ENCODE measurements at regions not wholly inside any gene's neighbourhood (a gene's known extent, or its start where the extent isn't known, plus 50 kb on each side); places are given as distances from the start of the nearest gene placed in this dataset.

DNA sequence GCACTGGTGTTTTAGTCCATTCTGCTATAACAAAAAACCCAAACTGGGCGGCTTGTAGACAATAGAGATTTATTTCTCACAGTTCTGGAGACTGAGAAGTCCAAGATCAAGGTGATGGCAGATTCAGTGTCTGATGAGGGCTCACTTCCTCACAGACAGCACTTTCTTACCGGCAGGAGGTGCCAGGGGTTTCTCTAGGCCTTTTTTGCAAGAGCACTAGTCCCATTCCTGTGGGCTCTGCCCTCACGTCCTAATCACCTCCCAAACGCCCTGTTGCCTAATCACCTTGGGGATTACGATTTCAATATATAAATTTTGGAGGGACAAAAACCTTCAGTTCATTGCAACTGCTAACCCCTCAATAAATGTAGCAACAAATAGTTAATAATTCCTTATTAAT is 140.0 kb upstream of the SGK1 start:
- Histone ChIP-seq H3K27ac (no peak overlapping the region), H3K4me1 (replicated peaks in 1 of 2) (no peaks in the 10 kb centered on the region), H3K27me3 (no peaks in the 10 kb centered on the region), H3K36me3 (replicated peaks in 1 of 2) (no peaks in the 10 kb centered on the region), H3K9me3 (replicated peaks in 1 of 3) (no peaks in the 10 kb centered on the region), H3K4me3 (no peak overlapping the region)
- intact Hi-C loops (cut with DNase I) = no loop called here
- no peak for DNase-seq
- TF ChIP-seq POLR2A (IDR thresholded peaks at IDR 0.05) = no peak
- TF ChIP-seq, protein P1, sequence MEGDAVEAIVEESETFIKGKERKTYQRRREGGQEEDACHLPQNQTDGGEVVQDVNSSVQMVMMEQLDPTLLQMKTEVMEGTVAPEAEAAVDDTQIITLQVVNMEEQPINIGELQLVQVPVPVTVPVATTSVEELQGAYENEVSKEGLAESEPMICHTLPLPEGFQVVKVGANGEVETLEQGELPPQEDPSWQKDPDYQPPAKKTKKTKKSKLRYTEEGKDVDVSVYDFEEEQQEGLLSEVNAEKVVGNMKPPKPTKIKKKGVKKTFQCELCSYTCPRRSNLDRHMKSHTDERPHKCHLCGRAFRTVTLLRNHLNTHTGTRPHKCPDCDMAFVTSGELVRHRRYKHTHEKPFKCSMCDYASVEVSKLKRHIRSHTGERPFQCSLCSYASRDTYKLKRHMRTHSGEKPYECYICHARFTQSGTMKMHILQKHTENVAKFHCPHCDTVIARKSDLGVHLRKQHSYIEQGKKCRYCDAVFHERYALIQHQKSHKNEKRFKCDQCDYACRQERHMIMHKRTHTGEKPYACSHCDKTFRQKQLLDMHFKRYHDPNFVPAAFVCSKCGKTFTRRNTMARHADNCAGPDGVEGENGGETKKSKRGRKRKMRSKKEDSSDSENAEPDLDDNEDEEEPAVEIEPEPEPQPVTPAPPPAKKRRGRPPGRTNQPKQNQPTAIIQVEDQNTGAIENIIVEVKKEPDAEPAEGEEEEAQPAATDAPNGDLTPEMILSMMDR (IDR thresholded peaks at IDR 0.05) = no peak
- 82 to 94% (median 86%) methylated on average over 5 of the region's 5 CpGs for WGBS, 4 donors

DNA sequence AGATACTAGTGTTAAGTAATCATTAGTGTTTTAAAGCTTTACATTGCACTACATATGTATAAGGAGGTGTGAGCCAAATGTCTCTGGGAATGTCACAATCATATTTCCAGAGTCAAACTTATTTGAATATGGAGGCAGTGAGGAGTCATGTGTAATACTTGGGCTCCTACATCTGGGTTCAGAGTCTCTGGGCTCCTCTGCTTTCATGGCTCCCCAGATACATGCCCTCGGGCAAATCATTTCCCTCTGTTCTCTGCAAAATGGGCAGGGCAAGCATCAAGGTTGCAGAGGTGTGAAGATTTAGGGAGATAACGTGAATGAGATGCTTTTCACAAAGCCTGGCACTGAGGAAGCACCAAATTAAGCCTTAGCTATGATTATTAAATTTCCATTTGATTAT is 138.3 kb upstream of the SGK1 start:
- no peak for DNase-seq
- TF ChIP-seq POLR2A (IDR thresholded peaks at IDR 0.05) = no peak
- TF ChIP-seq, protein P1 (IDR thresholded peaks at IDR 0.05) = no peak
- no peaks in the 10 kb centered on the region for H3K27me3 ChIP-seq
- H3K36me3 ChIP-seq (replicated peaks in 1 of 2) = no peaks in the 10 kb centered on the region
- no peaks in the 10 kb centered on the region for H3K4me1 ChIP-seq (replicated peaks in 1 of 2)
- intact Hi-C loops (cut with DNase I) = no loop called here
- no peak overlapping the region for H3K4me3 ChIP-seq
- WGBS, 4 donors = 60 to 77% (median 67%) methylated on average over 2 of the region's 2 CpGs
- H3K27ac ChIP-seq = no peak overlapping the region
- no peaks in the 10 kb centered on the region for H3K9me3 ChIP-seq (replicated peaks in 1 of 3)

DNA sequence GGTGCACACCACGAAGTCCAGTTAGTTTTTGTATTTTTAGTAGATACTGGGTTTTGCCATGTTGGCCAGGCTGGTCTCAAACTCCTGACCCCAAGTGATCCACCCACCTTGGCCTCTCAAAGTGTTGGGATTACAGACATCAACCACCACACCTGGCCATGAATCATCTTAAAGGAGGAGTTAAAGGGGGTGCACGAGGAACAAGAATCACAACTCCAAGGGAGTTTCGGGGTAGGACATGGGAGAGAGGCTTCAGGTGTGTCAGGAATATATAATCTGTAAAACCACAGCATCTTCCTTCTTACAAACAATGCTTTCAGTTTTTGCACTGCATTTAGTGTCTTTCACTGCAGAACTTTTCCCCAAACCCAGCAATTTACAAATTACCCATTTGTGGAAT is 137.4 kb upstream of the SGK1 start:
- H3K27me3 ChIP-seq = no peaks in the 10 kb centered on the region
- WGBS, 4 donors = 78 to 87% (median 83%) methylated on average over 3 of the region's 3 CpGs
- no peak for DNase-seq
- no peaks in the 10 kb centered on the region for H3K4me1 ChIP-seq (replicated peaks in 1 of 2)
- no peak overlapping the region for H3K4me3 ChIP-seq
- TF ChIP-seq POLR2A (IDR thresholded peaks at IDR 0.05) = no peak
- TF ChIP-seq, protein P1 (IDR thresholded peaks at IDR 0.05) = no peak
- intact Hi-C loops (cut with DNase I) = no loop called here
- no peaks in the 10 kb centered on the region for H3K9me3 ChIP-seq (replicated peaks in 1 of 3)
- H3K36me3 ChIP-seq (replicated peaks in 1 of 2) = no peaks in the 10 kb centered on the region
- H3K27ac ChIP-seq = no peak overlapping the region

DNA sequence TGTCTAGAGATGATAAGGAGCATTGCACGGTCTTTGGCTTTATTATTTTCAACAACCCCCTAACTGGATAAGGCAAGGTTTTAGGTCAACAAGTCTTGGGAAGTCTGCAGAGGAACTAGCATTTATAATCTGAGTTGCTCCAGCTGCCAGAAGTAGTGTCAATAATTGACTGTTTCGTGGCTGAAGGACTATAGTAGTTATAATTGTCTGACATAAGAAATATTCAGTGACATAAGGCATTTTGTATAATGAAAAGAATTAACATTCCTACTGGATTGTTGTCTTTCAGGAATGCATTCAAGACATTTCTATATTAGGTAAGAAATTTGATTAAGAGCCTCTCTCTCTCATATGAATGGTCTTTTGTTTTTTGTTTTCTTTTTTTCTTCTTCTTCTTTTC is 136.9 kb upstream of the SGK1 start:
- Histone ChIP-seq H3K36me3 (replicated peaks in 1 of 2) (no peaks in the 10 kb centered on the region), H3K27me3 (no peaks in the 10 kb centered on the region), H3K4me1 (replicated peaks in 1 of 2) (no peaks in the 10 kb centered on the region), H3K27ac (no peak overlapping the region), H3K9me3 (replicated peaks in 1 of 3) (no peaks in the 10 kb centered on the region), H3K4me3 (no peak overlapping the region)
- TF ChIP-seq, protein P1 (IDR thresholded peaks at IDR 0.05) = no peak
- TF ChIP-seq POLR2A (IDR thresholded peaks at IDR 0.05) = no peak
- intact Hi-C loops (cut with DNase I) = no loop called here
- WGBS, 4 donors = 67 to 75% (median 71%) methylated on average over 2 of the region's 2 CpGs
- no peak for DNase-seq

Measured in adrenal gland (tissue), 9 donors.